ENCODE measurements at regions not wholly inside any gene's neighbourhood (a gene's known extent, or its start where the extent isn't known, plus 50 kb on each side); places are given as distances from the start of the nearest gene placed in this dataset.

GRCh38 chr2:125572660-125573059 lies 1083.3 kb upstream of the GYPC start:
- TF ChIP-seq FOXK2 (IDR thresholded peaks at IDR 0.05) (no peak), ELF4 (IDR thresholded peaks at IDR 0.05) (no peak), SP1 (IDR thresholded peaks at IDR 0.05) (no peak), ZNF384 (IDR thresholded peaks at IDR 0.05) (no peak), FOXA1 (IDR thresholded peaks at IDR 0.05) (no peak), FOXM1 (IDR thresholded peaks at IDR 0.05; ENCODE audit: borderline replicate concordance) (no peak), TARDBP (IDR thresholded peaks at IDR 0.05) (no peak), ARNT (IDR thresholded peaks at IDR 0.05) (no peak), BHLHE40 (IDR thresholded peaks at IDR 0.05; ENCODE audit: borderline replicate concordance) (no peak), HDGF (IDR thresholded peaks at IDR 0.05; ENCODE audit: borderline replicate concordance) (no peak), LEF1 (IDR thresholded peaks at IDR 0.05; ENCODE audit: borderline replicate concordance) (no peak), NFRKB (IDR thresholded peaks at IDR 0.05) (no peak), SUZ12 (IDR thresholded peaks at IDR 0.05) (no peak)
- no peak for DNase-seq (ENCODE audit: extremely low spot score)
- ChIA-PET CTCF (no interaction called here), POLR2A (no interaction called here)

DNA sequence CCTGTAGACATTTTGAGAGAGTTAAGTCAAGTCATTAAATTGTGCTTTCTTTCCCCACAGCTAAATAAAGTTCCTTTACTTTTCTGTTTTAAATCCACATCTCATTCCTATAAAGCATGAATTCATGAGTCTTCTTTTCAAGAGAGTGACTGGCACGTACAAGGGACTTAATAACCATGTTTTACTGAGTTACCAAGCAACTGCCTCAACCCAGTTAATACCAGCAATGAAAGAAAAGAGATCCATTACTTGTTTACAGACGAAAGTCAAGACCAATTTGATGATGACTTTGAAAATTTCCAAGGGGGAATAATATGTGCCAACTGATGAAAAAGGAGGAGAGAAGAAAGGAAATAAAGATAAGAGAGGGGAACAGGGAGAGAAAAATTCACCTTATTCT lies 1082.5 kb upstream of the GYPC start:
- DNase-seq (ENCODE audit: extremely low spot score): no peak
- POLR2A ChIA-PET: no interaction called here
- CTCF ChIA-PET: no interaction called here
- TF ChIP-seq FOXK2 (IDR thresholded peaks at IDR 0.05): no peak
- TF ChIP-seq LEF1 (IDR thresholded peaks at IDR 0.05; ENCODE audit: borderline replicate concordance): no peak

- POLR2A ChIA-PET: no interaction called here
- no peak for TF ChIP-seq ZNF384 (IDR thresholded peaks at IDR 0.05)
- TF ChIP-seq TARDBP (IDR thresholded peaks at IDR 0.05): no peak
- TF ChIP-seq ARNT (IDR thresholded peaks at IDR 0.05): no peak
- no peak for TF ChIP-seq HDGF (IDR thresholded peaks at IDR 0.05; ENCODE audit: borderline replicate concordance)
- no peak for TF ChIP-seq LEF1 (IDR thresholded peaks at IDR 0.05; ENCODE audit: borderline replicate concordance)
- TF ChIP-seq SUZ12 (IDR thresholded peaks at IDR 0.05): no peak
- no peak for TF ChIP-seq L3MBTL2 (conservative IDR thresholded peaks at IDR 0.05)
- no peak for TF ChIP-seq FOXM1 (IDR thresholded peaks at IDR 0.05; ENCODE audit: borderline replicate concordance)
- no peak for TF ChIP-seq BHLHE40 (IDR thresholded peaks at IDR 0.05; ENCODE audit: borderline replicate concordance)
- TF ChIP-seq NFRKB (IDR thresholded peaks at IDR 0.05): no peak
- no peak for TF ChIP-seq SP1 (IDR thresholded peaks at IDR 0.05)
- TF ChIP-seq FOXA1 (IDR thresholded peaks at IDR 0.05): no peak
- TF ChIP-seq, protein P1, sequence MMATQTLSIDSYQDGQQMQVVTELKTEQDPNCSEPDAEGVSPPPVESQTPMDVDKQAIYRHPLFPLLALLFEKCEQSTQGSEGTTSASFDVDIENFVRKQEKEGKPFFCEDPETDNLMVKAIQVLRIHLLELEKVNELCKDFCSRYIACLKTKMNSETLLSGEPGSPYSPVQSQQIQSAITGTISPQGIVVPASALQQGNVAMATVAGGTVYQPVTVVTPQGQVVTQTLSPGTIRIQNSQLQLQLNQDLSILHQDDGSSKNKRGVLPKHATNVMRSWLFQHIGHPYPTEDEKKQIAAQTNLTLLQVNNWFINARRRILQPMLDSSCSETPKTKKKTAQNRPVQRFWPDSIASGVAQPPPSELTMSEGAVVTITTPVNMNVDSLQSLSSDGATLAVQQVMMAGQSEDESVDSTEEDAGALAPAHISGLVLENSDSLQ (IDR thresholded peaks at IDR 0.05): no peak
- no peak for TF ChIP-seq CTBP1 (IDR thresholded peaks at IDR 0.05; ENCODE audit: borderline replicate concordance)
- no peak for TF ChIP-seq FOXK2 (IDR thresholded peaks at IDR 0.05)
- TF ChIP-seq ELF4 (IDR thresholded peaks at IDR 0.05): no peak
- DNase-seq (ENCODE audit: extremely low spot score): no peak
- CTCF ChIA-PET: no interaction called here
Observed at GRCh38 chr2:125576558-125576957, 1079.4 kb upstream of the GYPC start.

- POLR2A ChIA-PET: no interaction called here
- no peak for DNase-seq (ENCODE audit: extremely low spot score)
- CTCF ChIA-PET: no interaction called here
- TF ChIP-seq FOXA1 (IDR thresholded peaks at IDR 0.05) (no peak), L3MBTL2 (conservative IDR thresholded peaks at IDR 0.05) (no peak), CTBP1 (IDR thresholded peaks at IDR 0.05; ENCODE audit: borderline replicate concordance) (no peak), TARDBP (IDR thresholded peaks at IDR 0.05) (no peak), FOXM1 (IDR thresholded peaks at IDR 0.05; ENCODE audit: borderline replicate concordance) (no peak), SP1 (IDR thresholded peaks at IDR 0.05) (no peak), ZNF384 (IDR thresholded peaks at IDR 0.05) (no peak), BHLHE40 (IDR thresholded peaks at IDR 0.05; ENCODE audit: borderline replicate concordance) (no peak), SUZ12 (IDR thresholded peaks at IDR 0.05) (no peak), ELF4 (IDR thresholded peaks at IDR 0.05) (no peak), NFRKB (IDR thresholded peaks at IDR 0.05) (no peak), FOXK2 (IDR thresholded peaks at IDR 0.05) (no peak), ARNT (IDR thresholded peaks at IDR 0.05) (no peak), HDGF (IDR thresholded peaks at IDR 0.05; ENCODE audit: borderline replicate concordance) (no peak), LEF1 (IDR thresholded peaks at IDR 0.05; ENCODE audit: borderline replicate concordance) (no peak)
- TF ChIP-seq, protein P1 (IDR thresholded peaks at IDR 0.05): no peak
Observed at GRCh38 chr2:125581557-125581956, 1074.4 kb upstream of the GYPC start.

GRCh38 chr2:125582516-125582915 lies 1073.4 kb upstream of the GYPC start:
- TF ChIP-seq HDGF (IDR thresholded peaks at IDR 0.05; ENCODE audit: borderline replicate concordance): no peak
- TF ChIP-seq BHLHE40 (IDR thresholded peaks at IDR 0.05; ENCODE audit: borderline replicate concordance): no peak
- no peak for TF ChIP-seq FOXM1 (IDR thresholded peaks at IDR 0.05; ENCODE audit: borderline replicate concordance)
- no peak for TF ChIP-seq ELF4 (IDR thresholded peaks at IDR 0.05)
- TF ChIP-seq FOXK2 (IDR thresholded peaks at IDR 0.05): no peak
- no peak for TF ChIP-seq TARDBP (IDR thresholded peaks at IDR 0.05)
- TF ChIP-seq LEF1 (IDR thresholded peaks at IDR 0.05; ENCODE audit: borderline replicate concordance): no peak
- TF ChIP-seq L3MBTL2 (conservative IDR thresholded peaks at IDR 0.05): no peak
- TF ChIP-seq SUZ12 (IDR thresholded peaks at IDR 0.05): no peak
- no peak for TF ChIP-seq NFRKB (IDR thresholded peaks at IDR 0.05)
- no peak for TF ChIP-seq SP1 (IDR thresholded peaks at IDR 0.05)
- no peak for TF ChIP-seq CTBP1 (IDR thresholded peaks at IDR 0.05; ENCODE audit: borderline replicate concordance)
- no peak for TF ChIP-seq ARNT (IDR thresholded peaks at IDR 0.05)
- TF ChIP-seq ZNF384 (IDR thresholded peaks at IDR 0.05): no peak
- TF ChIP-seq FOXA1 (IDR thresholded peaks at IDR 0.05): no peak
- TF ChIP-seq, protein P1 (IDR thresholded peaks at IDR 0.05): no peak

DNA sequence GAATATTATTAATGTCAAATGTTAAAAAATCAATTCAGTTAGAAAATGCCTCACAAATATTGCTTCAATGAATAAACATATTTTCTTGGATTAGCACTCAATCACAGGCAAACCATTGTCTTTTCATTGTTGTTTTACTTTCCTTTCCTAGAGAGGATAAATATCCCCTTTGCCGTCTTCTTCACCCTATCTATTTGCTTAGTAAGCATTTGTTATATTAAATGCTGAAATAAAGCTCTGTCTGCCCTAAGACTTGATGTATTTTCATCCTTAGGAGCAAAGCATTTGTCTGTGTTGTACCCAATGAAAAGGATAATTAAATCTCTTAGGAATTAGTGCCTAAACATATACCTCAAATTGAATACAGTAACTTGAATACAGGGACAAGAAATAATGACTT lies 1071.2 kb upstream of the GYPC start:
- ChIA-PET POLR2A (no interaction called here), CTCF (no interaction called here)
- DNase-seq (ENCODE audit: extremely low spot score): no peak
- TF ChIP-seq HDGF (IDR thresholded peaks at IDR 0.05; ENCODE audit: borderline replicate concordance): no peak
- TF ChIP-seq L3MBTL2 (conservative IDR thresholded peaks at IDR 0.05): no peak
- TF ChIP-seq, protein P1 (IDR thresholded peaks at IDR 0.05): no peak
- TF ChIP-seq NFRKB (IDR thresholded peaks at IDR 0.05): no peak
- TF ChIP-seq FOXA1 (IDR thresholded peaks at IDR 0.05): no peak
- no peak for TF ChIP-seq ELF4 (IDR thresholded peaks at IDR 0.05)
- no peak for TF ChIP-seq TARDBP (IDR thresholded peaks at IDR 0.05)
- no peak for TF ChIP-seq SUZ12 (IDR thresholded peaks at IDR 0.05)
- no peak for TF ChIP-seq FOXM1 (IDR thresholded peaks at IDR 0.05; ENCODE audit: borderline replicate concordance)
- TF ChIP-seq LEF1 (IDR thresholded peaks at IDR 0.05; ENCODE audit: borderline replicate concordance): no peak
- no peak for TF ChIP-seq FOXK2 (IDR thresholded peaks at IDR 0.05)
- no peak for TF ChIP-seq BHLHE40 (IDR thresholded peaks at IDR 0.05; ENCODE audit: borderline replicate concordance)
- TF ChIP-seq CTBP1 (IDR thresholded peaks at IDR 0.05; ENCODE audit: borderline replicate concordance): no peak
- TF ChIP-seq ARNT (IDR thresholded peaks at IDR 0.05): no peak
- TF ChIP-seq ZNF384 (IDR thresholded peaks at IDR 0.05): no peak
- TF ChIP-seq SP1 (IDR thresholded peaks at IDR 0.05): no peak

More at GRCh38 chr2:125582516-125582915, 1073.4 kb upstream of the GYPC start:
- DNase-seq (ENCODE audit: extremely low spot score): no peak
- CTCF ChIA-PET: no interaction called here
- POLR2A ChIA-PET: no interaction called here

Measured in HEK293T (cell line).